Right lobe of liver (tissue), 6 donors: ENCODE measurements at regions not wholly inside any gene's neighbourhood (a gene's known extent, or its start where the extent isn't known, plus 50 kb on each side); places are given as distances from the start of the nearest gene placed in this dataset.

Experiments
- ATAC-seq, 4 donors: fragments of 200-7000 bp; cut with Tn5 transposase; one replicate each; pipeline ENCODE4 v1.9.1; 2020; ENCODE audit warnings: mild to moderate bottlenecking in 4 of 4, moderate library complexity in 4 of 4
- DNase-seq, 3 donors: peaks; one replicate each; pipeline ENCODE4 v3.0.0-alpha.2; 2020
- H3K27ac ChIP-seq, 3 donors: fragments of 200-600 bp; one replicate each; pipeline ENCODE4 v1.8.0; 2022
- H3K27me3 ChIP-seq, 2 donors: fragments of 200-600 bp; one replicate each; pipeline ENCODE4 v1.8.0; 2022
- H3K36me3 ChIP-seq, 4 donors: fragments of 200-600 bp; sonication (generic) in 1 of 4; one replicate each; pipeline versions ENCODE4 v1.5.1 to v1.8.0; 2017 to 2022; ENCODE audit warnings: control low read depth in 1 of 4
- H3K4me1 ChIP-seq, 4 donors: fragments of 200-600 bp; sonication (generic) in 1 of 4; one replicate each; pipeline versions ENCODE4 v1.5.1 to v1.8.0; 2017 to 2022; ENCODE audit warnings: control low read depth in 1 of 4
- H3K4me3 ChIP-seq, 3 donors: fragments of 200-600 bp; one replicate each; pipeline ENCODE4 v1.8.0; 2022
- H3K9me3 ChIP-seq, 4 donors: fragments of 200-600 bp; sonication (generic) in 1 of 4; one replicate each; pipeline versions ENCODE4 v1.5.1 to v1.8.0; 2017 to 2022; ENCODE audit warnings: control low read depth in 1 of 4
- POLR2A ChIP-seq: fragments of 450-650 bp; IDR thresholded peaks from one replicate; pipeline ENCODE4 v1.6.1; 2017; ENCODE audit warnings: antibody characterized with exemption, mild to moderate bottlenecking
- WGBS: methylation state at CpG from one replicate; pipeline ENCODE4 v1.1.6; 2018; ENCODE audit warnings: low coverage, low lambda C conversion rate; ENCODE audit not compliant: insufficient coverage; ENCODE audit errors: missing lambda C conversion rate; 5-methylcytosine and 5-hydroxymethylcytosine counted together
- intact Hi-C, 2 donors: fragments of 100-400 bp; cut with DNase I; formaldehyde crosslinking; loops; one replicate each; pipeline versions ENCODE4 v1.11.2 to v1.14.1; 2022
- TF ChIP-seq, protein P1 (sequence below), 4 donors: fragments of 200-600 bp in 3 of 4; fragments of 450-650 bp in 1 of 4; IDR thresholded peaks; one replicate each; pipeline versions ENCODE4 v1.5.1 to v1.8.0; 2016 to 2022; ENCODE audit warnings: antibody characterized with exemption in 4 of 4, mild to moderate bottlenecking in 2 of 4
- donor health status: DM: no; HTN: yes; CAD: no.
- donor health status: DM: no; HTN: no; CAD: no.
- donor health status: DM: no; HTN: no; CAD: no.
- donor health status: DM: no; HTN: yes; CAD: no.
- donor health status: DM: no; HTN: yes; CAD: no.

DNA sequence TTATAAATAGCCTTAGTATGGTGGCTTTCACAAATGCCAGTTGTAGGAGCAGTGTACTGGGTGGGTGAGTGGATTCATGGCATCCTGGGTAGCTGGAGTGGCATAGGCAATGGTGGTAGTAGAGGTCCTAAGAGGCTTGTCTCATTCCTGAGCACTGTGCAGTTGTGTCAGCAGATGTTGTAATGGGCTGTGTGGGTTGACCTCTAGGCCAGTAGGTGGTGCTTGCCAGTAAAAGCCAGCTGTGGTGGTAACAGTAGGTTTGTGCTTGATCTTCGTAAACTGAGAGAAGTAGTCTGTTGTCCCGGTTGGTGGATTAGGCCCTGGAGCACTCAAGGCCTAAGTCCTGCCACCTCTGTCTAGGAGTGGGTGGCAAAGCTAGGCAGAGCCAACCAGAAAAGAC lies 149.7 kb upstream of the SUCLG2 start:
- 67% methylated on average over 1 of the region's 2 CpGs for WGBS

DNA sequence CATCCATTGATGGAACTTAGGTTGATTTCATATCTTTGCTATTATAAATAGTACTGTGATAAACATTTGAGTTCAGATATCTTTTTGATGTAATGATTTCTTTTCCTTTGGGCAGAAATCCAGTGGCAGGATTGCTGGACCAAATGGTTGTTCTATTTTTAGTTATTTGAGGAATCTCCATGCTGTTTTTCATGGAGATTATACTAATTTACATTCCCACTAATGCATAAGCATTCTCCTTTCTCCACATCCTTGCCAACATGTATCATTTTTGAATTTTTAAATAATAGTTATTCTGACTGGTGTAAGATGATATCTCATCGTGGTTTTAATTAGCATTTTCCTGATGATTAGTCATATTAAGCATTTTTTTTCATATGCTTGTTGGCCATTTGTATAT lies 144.0 kb upstream of the SUCLG2 start:
- 33% methylated on average over 1 of the region's 1 CpG for WGBS
- Histone ChIP-seq H3K36me3 (no peaks in the 10 kb centered on the region), H3K4me1 (no peaks in the 10 kb centered on the region), H3K27ac (no peak overlapping the region), H3K27me3 (no peaks in the 10 kb centered on the region), H3K9me3 (no peaks in the 10 kb centered on the region), H3K4me3 (no peak overlapping the region)
- no peak for TF ChIP-seq POLR2A
- TF ChIP-seq, protein P1, sequence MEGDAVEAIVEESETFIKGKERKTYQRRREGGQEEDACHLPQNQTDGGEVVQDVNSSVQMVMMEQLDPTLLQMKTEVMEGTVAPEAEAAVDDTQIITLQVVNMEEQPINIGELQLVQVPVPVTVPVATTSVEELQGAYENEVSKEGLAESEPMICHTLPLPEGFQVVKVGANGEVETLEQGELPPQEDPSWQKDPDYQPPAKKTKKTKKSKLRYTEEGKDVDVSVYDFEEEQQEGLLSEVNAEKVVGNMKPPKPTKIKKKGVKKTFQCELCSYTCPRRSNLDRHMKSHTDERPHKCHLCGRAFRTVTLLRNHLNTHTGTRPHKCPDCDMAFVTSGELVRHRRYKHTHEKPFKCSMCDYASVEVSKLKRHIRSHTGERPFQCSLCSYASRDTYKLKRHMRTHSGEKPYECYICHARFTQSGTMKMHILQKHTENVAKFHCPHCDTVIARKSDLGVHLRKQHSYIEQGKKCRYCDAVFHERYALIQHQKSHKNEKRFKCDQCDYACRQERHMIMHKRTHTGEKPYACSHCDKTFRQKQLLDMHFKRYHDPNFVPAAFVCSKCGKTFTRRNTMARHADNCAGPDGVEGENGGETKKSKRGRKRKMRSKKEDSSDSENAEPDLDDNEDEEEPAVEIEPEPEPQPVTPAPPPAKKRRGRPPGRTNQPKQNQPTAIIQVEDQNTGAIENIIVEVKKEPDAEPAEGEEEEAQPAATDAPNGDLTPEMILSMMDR (IDR thresholded peaks at IDR 0.05), result no peak
- ATAC-seq (no peak), DNase-seq (no peak)
- intact Hi-C loops, result no loop called here

More for the DNA sequence above, 149.7 kb upstream of the SUCLG2 start:
- no peak overlapping the region for H3K4me3 ChIP-seq
- ATAC-seq, result peak; percentile 44 to 95 (median 81)
- H3K36me3 ChIP-seq, result no peaks in the 10 kb centered on the region
- H3K27me3 ChIP-seq, result no peaks in the 10 kb centered on the region
- no peaks in the 10 kb centered on the region for H3K9me3 ChIP-seq
- TF ChIP-seq, protein P1 (IDR thresholded peaks at IDR 0.05), result peak in 2 of 4 donors; percentile 6 to 28
- TF ChIP-seq POLR2A, result no peak
- intact Hi-C loops, result no loop called here
- no peak for DNase-seq
- no peak overlapping the region for H3K27ac ChIP-seq
- peaks cover 0 to 5% (median 2%) of the 10 kb centered on the region in 4 donors for H3K4me1 ChIP-seq

DNA sequence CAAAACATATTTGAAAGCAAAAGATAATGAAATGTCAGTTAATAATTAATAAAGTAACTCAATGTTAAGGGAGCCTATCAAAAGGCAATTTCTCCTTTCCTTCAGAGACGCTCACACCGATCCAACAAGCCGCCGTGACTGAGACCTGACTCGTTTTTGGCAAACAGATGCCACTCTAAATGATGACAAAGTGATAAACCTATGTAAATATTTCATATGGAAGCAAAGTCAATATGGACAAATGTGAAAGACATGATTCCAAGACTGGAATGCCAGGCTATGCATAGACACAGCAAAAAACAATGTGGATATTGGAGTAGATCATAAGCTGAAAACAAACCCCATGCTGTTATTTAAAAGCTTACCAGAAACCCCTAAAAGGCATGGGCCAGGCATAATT lies 137.2 kb upstream of the SUCLG2 start:
- intact Hi-C loops, result no loop called here
- ATAC-seq, result no peak

DNA sequence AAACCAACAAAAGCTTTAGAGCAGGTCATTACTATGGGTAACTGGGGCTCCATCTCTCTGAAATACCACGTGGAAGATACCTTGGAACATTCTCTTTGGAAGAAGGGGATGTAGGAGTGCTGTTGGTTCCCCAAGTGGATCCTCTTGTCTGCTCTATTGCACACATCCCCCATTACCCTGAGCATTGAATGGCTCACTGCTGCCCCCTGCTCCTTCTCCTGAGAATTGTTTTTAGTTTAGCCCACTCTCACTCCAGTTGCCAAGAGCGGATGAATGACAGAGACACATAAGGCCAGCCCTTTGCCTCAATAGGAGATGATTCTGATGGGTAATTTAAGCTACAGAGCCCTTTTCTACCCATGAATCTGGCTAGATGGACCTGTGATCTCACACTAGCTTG lies 135.6 kb upstream of the SUCLG2 start:
- intact Hi-C loops, result no loop called here
- H3K4me3 ChIP-seq, result no peak overlapping the region
- WGBS, result 50% methylated on average over 2 of the region's 2 CpGs
- TF ChIP-seq, protein P1 (IDR thresholded peaks at IDR 0.05), result peak; percentile 45 to 71 (median 60)
- TF ChIP-seq POLR2A, result no peak
- no peaks in the 10 kb centered on the region for H3K36me3 ChIP-seq
- ATAC-seq (peak; percentile 87 to 93 (median 90)), DNase-seq (peak in 2 of 3 donors; percentile 25 to 65)
- no peaks in the 10 kb centered on the region for H3K9me3 ChIP-seq
- no peaks in the 10 kb centered on the region for H3K27me3 ChIP-seq
- peaks cover 0 to 8% (median 0%) of the 10 kb centered on the region in 4 donors for H3K4me1 ChIP-seq
- H3K27ac ChIP-seq, result no peak overlapping the region

More for the DNA sequence above, 137.2 kb upstream of the SUCLG2 start:
- TF ChIP-seq, protein P1 (IDR thresholded peaks at IDR 0.05), result no peak
- no peak for TF ChIP-seq POLR2A
- Histone ChIP-seq H3K27ac (no peak overlapping the region), H3K4me1 (peaks cover 0 to 8% (median 0%) of the 10 kb centered on the region in 4 donors), H3K9me3 (no peaks in the 10 kb centered on the region), H3K27me3 (no peaks in the 10 kb centered on the region), H3K4me3 (no peak overlapping the region), H3K36me3 (no peaks in the 10 kb centered on the region)
- no peak for DNase-seq
- WGBS, result 63% methylated on average over 5 of the region's 5 CpGs

DNA sequence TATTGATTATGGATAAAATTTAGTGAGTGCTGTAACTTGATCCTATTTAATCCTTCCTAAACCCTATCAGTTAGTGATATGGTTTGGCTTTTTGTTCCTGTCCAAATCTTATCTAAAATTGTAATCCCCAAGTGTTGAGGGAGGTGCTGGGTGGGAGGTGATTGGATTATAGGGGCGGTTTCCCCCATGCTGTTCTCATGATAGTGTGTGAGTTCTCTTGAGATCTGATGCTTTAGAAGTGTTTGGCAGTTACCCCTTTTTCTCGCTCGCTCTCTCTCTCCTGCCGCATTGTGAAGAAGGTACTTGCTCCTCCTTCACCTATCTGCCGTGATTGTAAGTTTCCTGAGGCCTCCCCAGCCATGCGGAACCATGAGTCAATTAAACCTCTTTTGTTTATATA lies 134.0 kb upstream of the SUCLG2 start:
- no peak for TF ChIP-seq POLR2A
- TF ChIP-seq, protein P1 (IDR thresholded peaks at IDR 0.05), result no peak
- H3K27ac ChIP-seq, result no peak overlapping the region
- H3K27me3 ChIP-seq, result no peaks in the 10 kb centered on the region
- no peaks in the 10 kb centered on the region for H3K36me3 ChIP-seq
- no peak for DNase-seq
- ATAC-seq, result no peak
- H3K4me3 ChIP-seq, result no peak overlapping the region
- H3K9me3 ChIP-seq, result no peaks in the 10 kb centered on the region
- 91% methylated on average over 6 of the region's 6 CpGs for WGBS
- intact Hi-C loops, result no loop called here
- peaks cover 0 to 8% (median 0%) of the 10 kb centered on the region in 4 donors for H3K4me1 ChIP-seq
